ENCODE measurements at regions not wholly inside any gene's neighbourhood (a gene's known extent, or its start where the extent isn't known, plus 50 kb on each side); places are given as distances from the start of the nearest gene placed in this dataset.

GRCh38 chr10:33498391-33498891 lies 164.0 kb upstream of the NRP1 start:
- TF ChIP-seq, protein P1, sequence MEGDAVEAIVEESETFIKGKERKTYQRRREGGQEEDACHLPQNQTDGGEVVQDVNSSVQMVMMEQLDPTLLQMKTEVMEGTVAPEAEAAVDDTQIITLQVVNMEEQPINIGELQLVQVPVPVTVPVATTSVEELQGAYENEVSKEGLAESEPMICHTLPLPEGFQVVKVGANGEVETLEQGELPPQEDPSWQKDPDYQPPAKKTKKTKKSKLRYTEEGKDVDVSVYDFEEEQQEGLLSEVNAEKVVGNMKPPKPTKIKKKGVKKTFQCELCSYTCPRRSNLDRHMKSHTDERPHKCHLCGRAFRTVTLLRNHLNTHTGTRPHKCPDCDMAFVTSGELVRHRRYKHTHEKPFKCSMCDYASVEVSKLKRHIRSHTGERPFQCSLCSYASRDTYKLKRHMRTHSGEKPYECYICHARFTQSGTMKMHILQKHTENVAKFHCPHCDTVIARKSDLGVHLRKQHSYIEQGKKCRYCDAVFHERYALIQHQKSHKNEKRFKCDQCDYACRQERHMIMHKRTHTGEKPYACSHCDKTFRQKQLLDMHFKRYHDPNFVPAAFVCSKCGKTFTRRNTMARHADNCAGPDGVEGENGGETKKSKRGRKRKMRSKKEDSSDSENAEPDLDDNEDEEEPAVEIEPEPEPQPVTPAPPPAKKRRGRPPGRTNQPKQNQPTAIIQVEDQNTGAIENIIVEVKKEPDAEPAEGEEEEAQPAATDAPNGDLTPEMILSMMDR (conservative IDR thresholded peaks at IDR 0.05 in 1 of 2, IDR thresholded peaks at IDR 0.05 in 1 of 2; ENCODE audit: low read depth in 1 of 2, low read length in 2 of 2): no peak
- TF ChIP-seq EZH2 (IDR thresholded peaks at IDR 0.05; ENCODE audit: low read length, missing control alignments): no peak
